Spleen (tissue), 11 donors: ENCODE measurements at regions not wholly inside any gene's neighbourhood (a gene's known extent, or its start where the extent isn't known, plus 50 kb on each side); places are given as distances from the start of the nearest gene placed in this dataset.

Experiments
- DNase-seq: peaks from one replicate; pipeline ENCODE4 v3.0.0-alpha.2; 2020
- H3K27ac ChIP-seq, 8 donors: fragments of 200-600 bp; sonication (generic) in 7 of 8; 1 replicate in 4 of 8; 2 replicates in 4 of 8; pipeline versions ENCODE4 v1.5.0 to v1.8.0; 2016 to 2021; ENCODE audit warnings: inconsistent platforms in 4 of 8, mild to moderate bottlenecking in 4 of 8, moderate library complexity in 1 of 8
- H3K27me3 ChIP-seq, 7 donors: fragments of 200-600 bp; sonication (generic) in 6 of 7; replicated peaks in 1 of 7; 1 replicate in 4 of 7; 2 replicates in 3 of 7; pipeline versions ENCODE4 v1.5.0 to v1.8.0; 2016 to 2021; ENCODE audit warnings: inconsistent platforms in 3 of 7, mild to moderate bottlenecking in 1 of 7
- H3K36me3 ChIP-seq, 6 donors: fragments of 200-600 bp; sonication (generic) in 5 of 6; 1 replicate in 4 of 6; 2 replicates in 2 of 6; pipeline versions ENCODE4 v1.5.0 to v1.8.0; 2016 to 2021; ENCODE audit warnings: inconsistent platforms in 2 of 6
- H3K4me1 ChIP-seq, 6 donors: fragments of 200-600 bp; sonication (generic) in 5 of 6; 1 replicate in 3 of 6; 2 replicates in 3 of 6; pipeline versions ENCODE4 v1.5.0 to v1.8.0; 2016 to 2021; ENCODE audit warnings: inconsistent platforms in 3 of 6
- H3K4me3 ChIP-seq, 8 donors: fragments of 200-600 bp; sonication (generic) in 7 of 8; 1 replicate in 4 of 8; 2 replicates in 4 of 8; pipeline versions ENCODE4 v1.5.0 to v1.8.0; 2016 to 2021; ENCODE audit warnings: inconsistent platforms in 4 of 8, mild to moderate bottlenecking in 4 of 8, moderate library complexity in 2 of 8
- H3K9me3 ChIP-seq, 8 donors: fragments of 200-600 bp; sonication (generic) in 7 of 8; 1 replicate in 4 of 8; 2 replicates in 4 of 8; pipeline versions ENCODE4 v1.5.0 to v1.8.0; 2016 to 2021; ENCODE audit warnings: inconsistent platforms in 4 of 8
- CTCF ChIP-seq, 11 experiments: fragments of 200-600 bp in 7 of 11; fragments of 450-650 bp in 4 of 11; sonication (generic) in 4 of 11; IDR thresholded peaks in 8 of 11; conservative IDR thresholded peaks in 3 of 11; 1 replicate in 7 of 11; 2 replicates in 4 of 11; pipeline versions ENCODE4 v1.4.0 to v1.8.0; 2016 to 2021; ENCODE audit warnings: antibody characterized with exemption in 11 of 11, inconsistent platforms in 4 of 11, mild to moderate bottlenecking in 1 of 11
- POLR2A ChIP-seq, 3 donors: fragments of 450-650 bp; IDR thresholded peaks; one replicate each; pipeline ENCODE4 v1.5.1; 2017; ENCODE audit warnings: antibody characterized with exemption in 3 of 3, mild to moderate bottlenecking in 1 of 3
- POLR2AphosphoS5 ChIP-seq, 3 donors: sonication (generic); formaldehyde crosslinking; IDR thresholded peaks; one replicate each; pipeline ENCODE4 v1.5.1; 2017; ENCODE audit warnings: antibody characterized with exemption in 3 of 3
- WGBS, 5 donors: extraction: QIAGEN DNeasy Blood & Tissue Kit in 3 of 5; methylation state at CpG; one replicate each; pipeline versions ENCODE4 v1.1.5 to v1.1.7; 2013 to 2018; 5-methylcytosine and 5-hydroxymethylcytosine counted together
- intact Hi-C: fragments of 100-400 bp; cut with DNase I; formaldehyde crosslinking; loops from one replicate; pipeline ENCODE4 v1.15.0; 2023; ENCODE audit warnings: low total_unique reads
- donor health status: healthy with polysubstance abuse.
- donor health status: DM: no; HTN: no; CAD: no; lungs with moderate emphysema.
- donor health status: DM: no; HTN: no; CAD: no.
- donor health status: Bipolar disorder and iron deficiency.
- donor health status: healthy.
- donor health status: DM: no; HTN: no; CAD: no.
- donor health status: DM: yes; HTN: yes; CAD: no.

GRCh38 chr16:48105976-48106375 is 49.8 kb downstream of the ABCC12 start:
- WGBS, 5 donors: 77 to 84% (median 82%) methylated on average over 6 of the region's 6 CpGs
- Histone ChIP-seq H3K9me3 (no peaks in the 10 kb centered on the region), H3K4me1 (no peaks in the 10 kb centered on the region), H3K36me3 (no peaks in the 10 kb centered on the region), H3K27me3 (peaks cover 0 to 20% (median 0%) of the 10 kb centered on the region in 7 donors), H3K27ac (no peak overlapping the region), H3K4me3 (no peak overlapping the region)
- no peak for TF ChIP-seq CTCF (IDR thresholded peaks at IDR 0.05 in 8 of 11, conservative IDR thresholded peaks at IDR 0.05 in 3 of 11)
- no peak for TF ChIP-seq POLR2AphosphoS5 (IDR thresholded peaks at IDR 0.05)
- TF ChIP-seq POLR2A (IDR thresholded peaks at IDR 0.05): no peak
- DNase-seq: no peak
- intact Hi-C loops: no loop called here

DNA sequence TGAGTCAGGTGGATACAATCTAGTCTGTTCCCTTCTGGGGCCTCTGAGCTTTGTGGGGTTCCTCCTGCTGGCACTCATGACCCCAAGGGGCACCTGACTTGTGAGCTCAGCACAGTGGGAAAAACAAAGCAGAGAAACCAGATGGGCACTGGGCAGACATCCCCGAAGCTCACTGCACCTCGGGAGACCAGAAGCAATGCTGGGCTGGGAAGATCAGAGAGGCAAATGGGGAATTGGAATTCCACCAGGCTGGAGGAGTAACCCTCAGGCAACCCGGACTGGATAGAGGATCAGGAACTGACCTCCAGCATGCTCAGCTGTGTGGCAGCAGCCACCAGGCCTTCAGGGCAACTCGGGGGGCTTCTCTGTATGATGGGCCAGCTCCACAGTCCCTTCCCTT is 50.3 kb downstream of the ABCC12 start:
- intact Hi-C loops: no loop called here
- no peaks in the 10 kb centered on the region for H3K9me3 ChIP-seq
- TF ChIP-seq POLR2AphosphoS5 (IDR thresholded peaks at IDR 0.05) (no peak), CTCF (IDR thresholded peaks at IDR 0.05 in 8 of 11, conservative IDR thresholded peaks at IDR 0.05 in 3 of 11) (no peak), POLR2A (IDR thresholded peaks at IDR 0.05) (no peak)
- no peaks in the 10 kb centered on the region for H3K4me1 ChIP-seq
- DNase-seq: no peak
- H3K27ac ChIP-seq: no peak overlapping the region
- no peaks in the 10 kb centered on the region for H3K36me3 ChIP-seq
- H3K4me3 ChIP-seq: no peak overlapping the region
- peaks cover 0 to 20% (median 0%) of the 10 kb centered on the region in 7 donors for H3K27me3 ChIP-seq
- 69 to 79% (median 71%) methylated on average over 4 of the region's 4 CpGs for WGBS, 5 donors

DNA sequence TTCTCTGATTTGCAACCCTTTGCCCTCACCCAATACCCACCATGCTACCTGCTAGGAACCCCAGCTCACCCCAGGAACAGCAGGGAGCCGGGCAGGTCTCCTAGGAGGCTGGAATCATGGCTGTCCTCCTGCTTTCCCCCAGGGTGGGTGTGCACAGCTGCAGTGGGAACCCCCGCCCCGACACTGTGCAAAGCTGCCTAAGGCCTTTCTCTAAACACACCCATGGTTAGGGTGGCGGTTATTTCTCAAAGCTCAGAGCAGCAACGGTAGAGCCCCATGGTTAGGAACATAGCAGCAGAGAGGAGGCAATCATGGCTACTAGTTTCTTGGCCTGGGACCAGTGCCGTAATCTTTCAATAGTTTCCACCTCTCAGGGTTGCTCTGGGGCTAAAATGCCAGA is 52.2 kb downstream of the ABCC12 start:
- TF ChIP-seq POLR2AphosphoS5 (IDR thresholded peaks at IDR 0.05) (no peak), CTCF (IDR thresholded peaks at IDR 0.05 in 8 of 11, conservative IDR thresholded peaks at IDR 0.05 in 3 of 11) (no peak), POLR2A (IDR thresholded peaks at IDR 0.05) (no peak)
- DNase-seq: no peak
- Histone ChIP-seq H3K4me1 (no peaks in the 10 kb centered on the region), H3K27me3 (peaks cover 0 to 20% (median 0%) of the 10 kb centered on the region in 7 donors), H3K4me3 (no peak overlapping the region), H3K36me3 (no peaks in the 10 kb centered on the region), H3K27ac (no peak overlapping the region), H3K9me3 (no peaks in the 10 kb centered on the region)
- 79 to 91% (median 88%) methylated on average over 4 to 6 of the region's 6 CpGs for WGBS, 5 donors
- intact Hi-C loops: no loop called here

- Histone ChIP-seq H3K4me1 (no peaks in the 10 kb centered on the region), H3K27me3 (peaks cover 0 to 20% (median 0%) of the 10 kb centered on the region in 7 donors), H3K4me3 (no peak overlapping the region), H3K9me3 (no peaks in the 10 kb centered on the region), H3K27ac (no peak overlapping the region), H3K36me3 (no peaks in the 10 kb centered on the region)
- intact Hi-C loops: no loop called here
- TF ChIP-seq CTCF (IDR thresholded peaks at IDR 0.05 in 8 of 11, conservative IDR thresholded peaks at IDR 0.05 in 3 of 11) (no peak), POLR2AphosphoS5 (IDR thresholded peaks at IDR 0.05) (no peak), POLR2A (IDR thresholded peaks at IDR 0.05) (no peak)
- 79 to 89% (median 87%) methylated on average over 15 of the region's 15 CpGs for WGBS, 5 donors
- DNase-seq: no peak
These were observed 53.4 kb downstream of the ABCC12 start for GRCh38 chr16:48102083-48103008.
